Testis (tissue), 2 donors: ENCODE measurements at regions not wholly inside any gene's neighbourhood (a gene's known extent, or its start where the extent isn't known, plus 50 kb on each side); places are given as distances from the start of the nearest gene placed in this dataset.

ENCODE experiments used
- CTCF ChIP-seq, 3 experiments: fragments of 450-650 bp in 2 of 3; fragments of 200-600 bp in 1 of 3; sonication (generic) in 1 of 3; IDR thresholded peaks; one replicate each; pipeline ENCODE4 v1.5.1; 2016 to 2019; ENCODE audit warnings: antibody characterized with exemption in 3 of 3, mild to moderate bottlenecking in 2 of 3, moderate library complexity in 1 of 3
- POLR2A ChIP-seq: fragments of 450-650 bp; IDR thresholded peaks from one replicate; pipeline ENCODE4 v1.6.1; 2017; ENCODE audit warnings: antibody characterized with exemption, mild to moderate bottlenecking, moderate library complexity

- TF ChIP-seq CTCF (IDR thresholded peaks at IDR 0.05) = no peak
- TF ChIP-seq POLR2A = no peak
Measured at GRCh38 chr4:15303052-15303641, 124.7 kb upstream of the C1QTNF7 start.
